ENCODE measurements at regions not wholly inside any gene's neighbourhood (a gene's known extent, or its start where the extent isn't known, plus 50 kb on each side); places are given as distances from the start of the nearest gene placed in this dataset.

DNA sequence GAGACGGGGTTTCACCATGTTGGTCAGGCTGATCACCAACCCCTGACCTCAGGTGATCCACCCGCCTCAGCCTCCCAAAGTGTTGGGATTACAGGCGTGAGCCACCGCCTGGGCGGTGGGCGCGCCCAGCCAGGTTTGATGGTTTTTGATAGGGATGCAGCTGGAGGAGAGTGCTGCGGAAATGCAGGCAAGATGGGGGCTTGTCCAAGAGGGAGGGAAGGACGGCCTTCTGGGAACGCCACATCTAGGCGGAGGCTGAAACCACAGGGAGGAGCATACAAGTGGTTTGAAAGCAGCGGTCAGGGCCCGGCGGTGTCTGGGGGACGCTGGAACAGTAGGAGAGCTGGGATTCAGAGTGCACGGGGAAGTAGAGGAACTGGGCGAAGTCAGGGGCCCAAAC lies 134.6 kb downstream of the VRK1 start:
- DNase-seq (ENCODE audit: insufficient read length, low spot score) (no peak), FAIRE-seq (no peak)
- TF ChIP-seq, protein P1, sequence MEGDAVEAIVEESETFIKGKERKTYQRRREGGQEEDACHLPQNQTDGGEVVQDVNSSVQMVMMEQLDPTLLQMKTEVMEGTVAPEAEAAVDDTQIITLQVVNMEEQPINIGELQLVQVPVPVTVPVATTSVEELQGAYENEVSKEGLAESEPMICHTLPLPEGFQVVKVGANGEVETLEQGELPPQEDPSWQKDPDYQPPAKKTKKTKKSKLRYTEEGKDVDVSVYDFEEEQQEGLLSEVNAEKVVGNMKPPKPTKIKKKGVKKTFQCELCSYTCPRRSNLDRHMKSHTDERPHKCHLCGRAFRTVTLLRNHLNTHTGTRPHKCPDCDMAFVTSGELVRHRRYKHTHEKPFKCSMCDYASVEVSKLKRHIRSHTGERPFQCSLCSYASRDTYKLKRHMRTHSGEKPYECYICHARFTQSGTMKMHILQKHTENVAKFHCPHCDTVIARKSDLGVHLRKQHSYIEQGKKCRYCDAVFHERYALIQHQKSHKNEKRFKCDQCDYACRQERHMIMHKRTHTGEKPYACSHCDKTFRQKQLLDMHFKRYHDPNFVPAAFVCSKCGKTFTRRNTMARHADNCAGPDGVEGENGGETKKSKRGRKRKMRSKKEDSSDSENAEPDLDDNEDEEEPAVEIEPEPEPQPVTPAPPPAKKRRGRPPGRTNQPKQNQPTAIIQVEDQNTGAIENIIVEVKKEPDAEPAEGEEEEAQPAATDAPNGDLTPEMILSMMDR (IDR thresholded peaks at IDR 0.05; ENCODE audit: insufficient read depth, missing control alignments) = no peak

DNA sequence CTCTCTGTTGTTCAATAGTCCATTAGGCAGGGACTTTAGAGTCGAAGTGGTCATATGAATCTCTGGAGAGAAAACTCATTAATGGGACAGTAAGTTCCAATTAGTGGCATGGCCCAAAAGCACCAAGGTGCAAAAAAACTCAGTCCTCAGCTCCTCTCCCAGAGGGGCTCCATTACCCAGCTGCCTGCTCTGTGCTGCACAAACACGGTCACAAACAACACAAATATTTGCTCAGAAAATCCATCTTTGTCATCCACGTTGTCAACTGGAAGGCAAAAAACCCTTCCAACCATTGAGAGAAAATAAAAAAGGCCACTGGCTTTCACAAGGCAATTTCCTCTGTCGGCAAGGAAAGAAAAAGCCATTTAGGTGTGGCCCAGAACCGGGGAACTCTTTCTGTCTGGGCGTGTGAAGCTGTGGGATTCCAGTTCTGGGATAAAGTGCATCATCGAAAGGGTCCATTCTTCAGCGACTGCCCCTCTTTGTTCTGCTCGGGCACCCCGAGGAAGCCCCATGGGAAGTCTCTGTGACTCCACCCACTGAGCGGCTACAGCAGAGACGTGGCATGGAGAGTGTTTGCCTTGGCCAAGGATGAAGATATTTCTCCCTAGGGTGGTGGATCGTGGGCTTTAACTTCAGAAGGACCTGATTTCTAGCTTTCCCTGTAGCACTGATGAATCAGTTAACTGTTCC lies 137.6 kb downstream of the VRK1 start:
- FAIRE-seq (no peak), DNase-seq (ENCODE audit: insufficient read length, low spot score) (no peak)
- TF ChIP-seq, protein P1 (IDR thresholded peaks at IDR 0.05; ENCODE audit: insufficient read depth, missing control alignments) = no peak

DNA sequence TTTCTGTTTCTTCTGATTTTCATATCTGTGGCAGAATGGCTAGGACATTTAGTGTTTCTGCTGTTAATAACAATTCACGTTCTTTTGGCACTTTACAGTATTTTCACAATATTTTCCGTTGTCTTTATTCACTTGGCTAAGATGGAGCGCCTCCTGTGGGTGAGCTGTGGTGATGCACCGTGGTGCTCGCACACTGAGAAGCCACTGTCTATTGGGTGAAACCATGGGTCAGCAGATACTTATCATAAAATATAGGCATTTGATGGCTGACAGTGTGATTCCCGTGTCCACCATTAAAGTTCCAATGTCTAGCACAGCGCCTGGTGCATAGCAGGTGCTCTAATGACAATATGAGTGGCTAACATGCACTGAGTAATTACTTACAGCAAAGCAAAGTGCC lies 141.8 kb downstream of the VRK1 start:
- DNase-seq (ENCODE audit: insufficient read length, low spot score) (no peak), FAIRE-seq (no peak)
- TF ChIP-seq, protein P1 (IDR thresholded peaks at IDR 0.05; ENCODE audit: insufficient read depth, missing control alignments) = peak; percentile 7

DNA sequence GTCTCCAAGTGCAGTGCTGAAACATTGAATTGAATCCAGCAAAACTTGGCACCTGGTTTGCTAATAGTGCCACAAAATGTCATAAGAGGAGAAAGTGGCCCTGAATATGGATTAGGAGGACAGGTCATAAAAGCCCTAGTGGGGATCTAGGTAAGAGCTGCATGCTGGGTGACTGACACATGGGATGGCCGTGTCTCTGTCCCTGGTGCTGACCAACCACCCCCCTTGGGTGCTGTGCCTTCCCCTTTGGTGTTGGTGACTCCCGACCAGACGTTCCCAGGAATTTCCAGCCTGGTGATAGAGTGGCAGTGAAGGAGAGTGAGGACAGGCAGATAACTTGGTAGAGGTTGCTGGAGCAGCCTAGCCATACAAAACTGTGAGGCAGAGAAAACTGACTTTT lies 142.8 kb downstream of the VRK1 start:
- TF ChIP-seq, protein P1 (IDR thresholded peaks at IDR 0.05; ENCODE audit: insufficient read depth, missing control alignments) = no peak
- FAIRE-seq = no peak
- DNase-seq (ENCODE audit: insufficient read length, low spot score) = no peak

DNA sequence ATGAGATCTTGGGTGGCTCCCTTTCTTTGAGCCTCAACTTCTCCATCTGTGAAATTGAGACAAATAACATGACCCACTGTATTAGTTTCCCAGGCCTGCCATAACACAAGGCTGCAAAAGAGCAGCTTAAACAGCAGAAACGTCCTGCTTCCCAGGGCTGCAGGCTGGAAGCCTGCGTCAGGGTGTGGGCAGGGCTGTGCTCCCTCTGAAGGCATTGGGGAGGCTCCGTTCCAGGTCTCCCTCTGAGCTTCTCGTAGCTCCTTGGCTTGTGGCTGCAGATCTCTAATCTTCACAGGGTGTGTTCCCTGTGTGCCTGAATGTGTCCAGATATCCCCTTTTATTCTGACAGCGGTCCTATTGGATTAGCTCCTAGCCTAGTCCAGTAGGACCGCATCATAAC lies 147.1 kb downstream of the VRK1 start:
- TF ChIP-seq, protein P1 (IDR thresholded peaks at IDR 0.05; ENCODE audit: insufficient read depth, missing control alignments) = no peak
- no peak for FAIRE-seq
- DNase-seq (ENCODE audit: insufficient read length, low spot score) = no peak

DNA sequence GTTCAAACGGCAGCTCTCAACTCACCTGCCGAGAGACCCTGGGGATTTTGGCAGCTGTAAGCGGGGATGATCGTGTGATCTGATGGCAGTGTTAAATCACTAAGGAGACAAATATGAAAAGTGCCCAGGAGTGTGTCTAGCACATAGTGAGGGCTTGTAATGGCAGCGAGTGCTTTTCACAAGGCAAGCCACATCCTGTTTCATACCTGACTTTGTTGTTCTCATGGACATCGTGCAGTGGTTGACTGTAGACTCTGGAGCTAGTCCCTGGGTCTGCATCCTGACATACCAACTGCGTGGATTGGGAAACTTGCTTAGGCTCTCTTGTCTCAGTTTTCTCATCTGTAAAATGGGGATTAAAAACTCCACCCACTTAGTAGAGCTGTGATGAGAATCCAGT lies 148.5 kb downstream of the VRK1 start:
- TF ChIP-seq, protein P1 (IDR thresholded peaks at IDR 0.05; ENCODE audit: insufficient read depth, missing control alignments) = no peak
- DNase-seq (ENCODE audit: insufficient read length, low spot score) (no peak), FAIRE-seq (no peak)

DNA sequence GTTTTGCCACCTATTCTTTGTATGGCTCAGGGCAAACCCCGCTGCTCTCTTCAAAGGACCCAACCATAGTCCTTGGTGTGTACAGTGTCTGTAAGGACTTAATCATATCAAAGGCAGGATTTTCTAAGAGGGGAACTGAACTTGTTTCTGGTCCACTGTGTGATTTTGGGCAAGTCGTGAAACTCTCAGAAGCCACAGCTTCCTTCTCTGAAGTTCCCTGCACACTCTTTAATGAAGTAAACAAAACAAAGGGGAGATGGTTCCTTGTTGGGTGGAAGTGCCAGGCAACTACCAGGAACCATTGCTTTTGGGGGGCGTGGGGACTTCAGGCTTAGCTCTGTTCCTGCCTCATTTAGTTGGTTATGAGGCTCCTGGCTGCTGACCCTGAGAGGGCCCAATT lies 152.4 kb downstream of the VRK1 start:
- DNase-seq (ENCODE audit: insufficient read length, low spot score) (no peak), FAIRE-seq (no peak)
- TF ChIP-seq, protein P1 (IDR thresholded peaks at IDR 0.05; ENCODE audit: insufficient read depth, missing control alignments) = no peak
